ENCODE measurements at regions not wholly inside any gene's neighbourhood (a gene's known extent, or its start where the extent isn't known, plus 50 kb on each side); places are given as distances from the start of the nearest gene placed in this dataset.

DNA sequence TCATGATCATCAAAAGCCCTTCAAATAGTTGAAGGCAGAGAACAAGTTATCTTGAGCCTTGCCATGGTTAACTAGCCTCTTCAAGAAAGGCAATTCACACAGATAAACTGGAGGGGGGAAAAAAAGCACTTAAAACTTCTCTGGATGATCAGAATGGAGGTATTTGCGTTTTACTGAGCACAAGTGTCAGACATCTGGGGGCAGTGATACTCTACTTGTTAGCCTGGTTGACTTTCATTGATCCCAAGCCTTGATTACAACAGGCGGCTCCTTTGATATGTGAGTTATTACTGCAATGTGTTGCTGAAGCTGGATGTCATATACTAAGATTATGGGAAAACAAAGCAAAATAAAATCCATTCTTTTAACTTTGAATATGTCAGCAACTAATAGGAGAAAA lies 155.0 kb upstream of the HS3ST3A1 start:
- no peak for TF ChIP-seq RELA (CRISPR knock-in tag; IDR thresholded peaks at IDR 0.05; ENCODE audit: borderline replicate concordance)
- no peak for TF ChIP-seq NR1H2 (CRISPR knock-in tag; IDR thresholded peaks at IDR 0.05)
- TF ChIP-seq ETV6 (CRISPR knock-in tag; IDR thresholded peaks at IDR 0.05) = no peak

Data from WTC11 (cell line).